Transverse colon (tissue), 3 donors: ENCODE measurements at regions not wholly inside any gene's neighbourhood (a gene's known extent, or its start where the extent isn't known, plus 50 kb on each side); places are given as distances from the start of the nearest gene placed in this dataset.

Experiments used
- CTCF ChIP-seq, 5 experiments: fragments of 200-600 bp in 3 of 5; fragments of 450-650 bp in 2 of 5; sonication (generic) in 3 of 5; IDR thresholded peaks; 1 replicate in 2 of 5; 2 replicates in 3 of 5; pipeline ENCODE4 v1.5.1; 2016 to 2017; ENCODE audit warnings: antibody characterized with exemption in 5 of 5, inconsistent platforms in 3 of 5, mild to moderate bottlenecking in 2 of 5, moderate library complexity in 1 of 5
- EP300 ChIP-seq: sonication (generic); formaldehyde crosslinking; IDR thresholded peaks from one replicate; pipeline ENCODE4 v1.6.1; 2017; ENCODE audit warnings: antibody characterized with exemption, low read depth

GRCh38 chr4:143046454-143046853 lies 138.3 kb upstream of the USP38 start:
- TF ChIP-seq CTCF (IDR thresholded peaks at IDR 0.05) (no peak), EP300 (no peak)
